ENCODE measurements at regions not wholly inside any gene's neighbourhood (a gene's known extent, or its start where the extent isn't known, plus 50 kb on each side); places are given as distances from the start of the nearest gene placed in this dataset.

DNA sequence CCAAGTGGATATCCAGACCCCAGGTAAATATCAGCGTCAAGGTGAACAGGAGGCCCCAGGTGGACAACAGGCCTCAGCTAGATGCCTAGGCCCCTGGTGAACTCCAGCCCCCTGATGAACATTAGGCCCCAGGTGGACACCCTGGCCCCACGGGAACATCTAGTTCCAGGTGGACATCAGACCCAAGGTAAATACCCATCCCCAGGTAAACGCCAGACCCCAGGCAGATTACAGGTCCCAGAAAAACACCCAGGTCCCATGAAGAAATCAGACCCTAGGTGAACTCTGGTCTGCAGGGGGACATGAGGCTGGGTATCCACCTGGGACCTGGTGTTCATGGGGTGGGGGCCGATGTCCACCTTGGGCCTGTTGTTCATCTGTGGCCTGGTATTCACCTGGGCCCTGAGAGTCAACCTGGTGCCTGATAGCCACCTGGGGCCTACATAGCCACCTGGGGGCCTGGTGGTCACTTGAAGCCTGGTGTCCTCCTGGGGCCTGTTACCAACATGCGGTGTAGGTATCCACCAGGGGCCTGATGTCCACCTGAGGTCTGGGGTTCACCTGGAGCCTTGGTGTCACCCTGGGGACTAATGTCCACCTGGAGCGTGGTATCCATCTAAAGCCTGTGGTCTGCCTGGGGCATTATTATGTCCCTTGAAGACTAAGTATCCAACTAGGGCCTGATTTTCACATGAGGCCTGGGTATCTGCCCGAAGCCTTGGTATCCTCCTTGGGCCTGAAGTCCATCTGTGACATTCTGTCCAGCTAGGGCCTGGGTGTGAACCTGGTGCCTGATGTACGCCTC lies 56.8 kb upstream of the SEPTIN5 start:
- no peak for TF ChIP-seq CTCF (IDR thresholded peaks at IDR 0.05; ENCODE audit: borderline replicate concordance, extremely low read depth, low read length, poor library complexity, severe bottlenecking)
- no peak for TF ChIP-seq EZH2 (IDR thresholded peaks at IDR 0.05; ENCODE audit: borderline replicate concordance, low read depth, low read length, severe bottlenecking)
